ENCODE measurements at regions not wholly inside any gene's neighbourhood (a gene's known extent, or its start where the extent isn't known, plus 50 kb on each side); places are given as distances from the start of the nearest gene placed in this dataset.

DNA sequence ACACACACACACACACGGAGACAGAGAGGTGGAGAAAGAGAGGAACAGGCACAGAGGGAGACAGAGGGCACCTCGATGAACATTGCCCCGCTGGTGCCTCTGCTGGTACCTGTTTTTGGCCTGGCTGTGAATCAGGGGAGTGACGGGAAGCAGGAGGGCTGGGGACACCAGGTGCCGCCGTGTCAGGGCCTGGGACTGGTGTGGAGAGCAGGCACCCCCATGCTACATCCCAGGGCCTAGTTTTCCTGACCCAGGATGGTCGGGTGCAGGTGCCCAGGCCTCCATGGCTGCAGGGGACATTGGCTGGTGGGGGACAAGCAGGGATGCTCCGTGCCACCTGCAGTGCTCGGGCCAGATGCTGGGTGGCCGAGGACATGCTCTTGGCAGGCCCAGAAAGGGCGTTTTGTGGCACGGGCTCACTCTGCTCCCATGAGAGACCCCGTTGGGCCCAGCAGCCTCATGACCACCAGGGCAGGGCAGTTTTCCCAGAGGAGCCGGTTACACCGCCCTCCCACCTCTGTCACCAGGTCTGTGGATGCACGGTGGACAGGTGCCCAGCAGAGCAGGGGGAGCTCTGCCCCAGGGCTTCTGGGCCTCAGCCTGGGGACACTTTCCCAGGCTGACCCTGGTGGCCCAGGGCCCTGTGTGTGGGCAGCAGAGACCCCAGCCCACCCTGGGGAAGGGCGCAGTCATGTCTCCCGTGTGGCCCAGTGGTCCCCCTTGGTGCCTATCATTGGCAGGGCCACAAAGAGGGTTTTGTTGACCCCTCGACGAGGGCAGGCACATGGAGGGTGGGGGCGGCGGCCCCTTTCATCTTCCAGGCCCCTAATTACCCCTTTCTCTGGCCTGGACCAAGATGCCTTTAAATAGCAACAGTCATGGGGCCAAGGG, 207.5 kb upstream of the RTL1 start:
- no peak for DNase-seq (ENCODE audit: extremely low read depth in 1 of 11, low read depth in 9 of 11, low spot score in 4 of 11)

DNA sequence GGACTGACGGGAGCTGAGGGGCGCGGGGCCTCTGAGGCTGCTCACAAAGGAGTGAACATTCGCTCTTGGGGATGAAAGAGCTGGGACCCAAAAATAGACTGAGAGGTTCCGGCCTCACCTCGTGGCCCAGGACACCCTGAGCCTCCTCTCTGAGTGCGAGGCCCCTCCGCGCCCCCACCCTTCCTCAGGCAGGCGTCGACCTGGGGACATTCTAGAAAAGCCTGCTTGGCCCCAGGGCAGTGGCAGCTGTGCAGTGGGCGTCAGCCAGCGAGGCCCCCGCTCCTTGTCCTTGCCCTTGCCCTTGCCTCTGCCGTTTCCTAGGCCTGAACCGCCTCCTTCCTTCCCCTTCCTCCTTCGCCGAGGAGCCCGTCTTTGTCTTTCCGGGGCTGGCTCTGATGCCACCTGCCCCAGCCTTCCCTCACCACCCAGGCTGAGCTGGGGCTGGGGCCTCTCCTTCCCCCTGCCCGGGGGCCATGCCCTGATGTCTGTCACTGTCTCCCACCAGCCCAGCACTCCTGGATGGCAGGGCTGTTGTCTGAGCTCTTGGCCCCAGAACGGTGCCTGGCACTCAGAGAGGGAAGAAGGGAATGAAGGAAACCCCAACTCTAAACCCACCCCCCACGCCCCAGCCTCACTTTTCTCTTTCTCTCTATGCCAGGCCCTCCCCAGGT, 208.2 kb upstream of the RTL1 start:
- no peak for DNase-seq (ENCODE audit: extremely low read depth in 1 of 11, low read depth in 9 of 11, low spot score in 4 of 11)

DNA sequence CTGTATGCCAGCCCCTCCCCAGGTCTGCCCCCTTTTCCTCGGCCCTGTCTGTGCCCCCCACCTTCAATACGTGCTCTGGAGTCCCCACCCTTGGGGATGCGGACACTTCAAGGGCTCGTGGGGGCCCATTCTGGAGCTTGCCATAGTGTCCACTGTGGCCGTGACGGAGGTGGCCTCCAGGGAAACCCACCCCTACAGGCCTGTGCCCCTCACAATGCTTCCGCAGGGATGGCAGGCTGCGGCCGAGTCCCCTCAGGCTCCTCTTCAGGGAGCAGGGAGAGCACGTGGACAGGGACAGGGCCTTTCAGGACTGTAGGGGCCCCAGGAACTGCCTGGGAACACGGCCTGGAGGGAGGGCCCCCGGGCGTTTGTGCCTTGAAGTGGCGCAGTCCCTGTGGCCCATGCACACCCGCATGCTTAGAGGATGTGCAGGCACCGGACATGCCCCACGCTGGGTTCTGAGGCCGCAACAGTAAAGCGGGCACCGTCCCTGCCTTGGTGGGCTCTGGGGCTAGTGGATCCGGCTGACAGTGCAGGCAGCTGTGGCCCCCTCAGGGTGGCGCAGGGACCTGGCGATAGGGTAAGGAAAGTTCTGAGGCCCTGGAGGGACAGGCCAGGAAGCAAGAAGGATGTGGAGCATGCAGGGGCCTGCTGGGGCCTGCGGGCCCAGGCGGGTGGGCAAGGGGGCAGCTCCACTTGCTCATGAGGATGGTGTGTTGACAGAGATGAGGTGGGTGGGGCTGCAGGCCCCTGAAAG, 209.0 kb upstream of the RTL1 start:
- no peak for DNase-seq (ENCODE audit: extremely low read depth in 1 of 11, low read depth in 9 of 11, low spot score in 4 of 11)

DNA sequence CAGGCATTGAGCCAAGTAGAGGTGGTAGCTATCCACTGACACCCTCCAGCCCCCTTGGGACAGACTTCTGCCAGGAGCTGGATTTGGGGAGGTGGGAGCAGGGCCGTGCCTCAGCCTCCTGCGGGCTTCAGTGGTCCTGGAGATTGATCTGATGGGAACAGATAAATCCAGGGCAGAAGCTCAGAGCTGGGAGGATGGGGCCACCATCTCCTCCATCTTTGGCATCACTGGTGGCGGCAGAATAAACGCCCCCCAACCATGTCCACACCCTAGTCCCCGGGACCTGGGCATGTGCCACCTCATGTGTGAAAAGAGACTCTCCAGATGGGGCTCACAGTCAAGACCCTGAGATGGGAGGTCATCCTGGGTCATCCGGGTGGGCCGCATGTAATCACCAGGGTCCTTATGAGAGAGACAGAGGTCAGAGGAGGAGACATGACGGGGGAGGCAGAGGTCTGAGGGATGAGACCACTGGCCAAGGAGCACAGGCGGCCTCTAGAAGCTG, 209.6 kb upstream of the RTL1 start:
- DNase-seq (ENCODE audit: extremely low read depth in 1 of 11, low read depth in 9 of 11, low spot score in 4 of 11), result no peak

DNA sequence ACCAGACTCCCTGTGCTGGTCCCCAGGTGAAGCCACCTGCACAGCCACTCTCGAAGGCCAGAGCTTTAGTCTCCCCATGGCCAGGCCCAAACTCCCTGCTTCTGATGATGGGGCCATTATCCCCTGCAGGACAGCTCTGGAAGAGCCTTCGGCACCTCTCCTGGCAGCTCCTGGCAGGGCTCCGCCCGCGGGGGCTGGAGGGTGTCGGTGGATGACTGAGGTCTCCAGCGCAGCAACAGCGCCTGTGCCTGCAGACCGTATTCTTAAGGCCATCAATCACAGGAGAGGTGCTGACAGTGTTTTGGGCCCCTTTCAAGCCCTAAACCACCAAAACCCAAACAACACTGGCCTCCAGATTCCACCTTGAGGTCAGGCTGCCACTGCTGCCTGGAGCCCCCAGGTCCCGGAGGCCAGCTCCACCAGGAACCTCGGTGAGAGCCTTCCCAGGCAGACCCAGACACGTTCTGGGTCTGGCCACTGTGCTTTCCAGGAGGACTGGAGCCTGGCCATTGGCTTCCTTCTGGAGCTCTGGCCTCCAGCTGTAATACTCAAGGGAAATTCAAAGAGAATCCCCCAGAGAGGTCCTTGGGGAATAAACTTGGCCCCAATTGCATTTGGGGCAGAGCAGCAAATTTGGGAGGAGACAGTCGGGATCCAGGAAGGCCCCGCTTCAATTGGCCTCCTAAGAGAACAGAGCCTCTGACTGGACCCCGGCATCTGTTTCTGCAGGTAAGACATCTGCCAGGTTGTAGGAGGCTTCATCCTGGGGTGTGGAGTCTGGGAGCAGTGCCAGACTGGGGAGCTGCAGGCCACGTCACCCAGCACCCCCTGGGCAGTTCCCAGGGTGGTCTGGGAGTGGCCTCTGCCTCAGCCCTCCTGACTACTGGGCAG, 210.6 kb upstream of the RTL1 start:
- no peak for DNase-seq (ENCODE audit: extremely low read depth in 1 of 11, low read depth in 9 of 11, low spot score in 4 of 11)

GRCh38 chr14:101114726-101115515, 211.4 kb upstream of the RTL1 start:
- no peak for DNase-seq (ENCODE audit: extremely low read depth in 1 of 11, low read depth in 9 of 11, low spot score in 4 of 11)

GRCh38 chr14:101115652-101116051, 212.1 kb upstream of the RTL1 start:
- DNase-seq (ENCODE audit: extremely low read depth in 1 of 11, low read depth in 9 of 11, low spot score in 4 of 11), result no peak

- no peak for DNase-seq (ENCODE audit: extremely low read depth in 1 of 11, low read depth in 9 of 11, low spot score in 4 of 11)
Observed at GRCh38 chr14:101116065-101116464, 212.5 kb upstream of the RTL1 start.

DNA sequence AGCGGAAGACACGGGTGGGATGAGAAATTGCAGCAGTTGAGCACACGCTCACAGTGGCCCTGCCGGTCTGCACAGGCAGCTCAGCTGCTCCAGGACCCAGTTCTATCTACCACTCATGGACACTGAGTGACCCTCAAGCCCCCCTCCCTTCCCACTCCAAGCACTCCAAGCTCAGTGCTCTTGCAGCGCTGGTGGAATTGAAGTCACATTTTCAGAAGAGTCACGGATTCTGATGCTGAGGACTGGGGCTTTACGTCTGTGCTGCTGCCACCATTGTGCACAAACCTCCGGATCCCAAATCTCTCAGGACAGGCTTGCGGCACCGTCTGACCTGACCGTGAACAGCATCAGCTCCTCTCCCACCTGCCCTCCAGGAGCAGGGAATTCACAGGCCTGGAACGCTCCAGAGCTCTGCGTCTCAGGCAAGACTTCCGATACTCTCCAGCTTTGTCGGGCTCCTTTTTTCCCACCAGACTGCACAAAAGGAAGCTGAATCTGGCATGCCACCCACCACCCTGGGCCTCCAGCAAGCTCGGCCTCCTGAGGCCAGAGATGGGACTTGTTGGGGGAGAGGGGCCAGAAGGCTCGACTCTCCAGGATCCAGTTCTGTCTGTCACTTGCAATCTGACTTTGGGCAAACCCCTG, 213.1 kb upstream of the RTL1 start:
- DNase-seq (ENCODE audit: extremely low read depth in 1 of 11, low read depth in 9 of 11, low spot score in 4 of 11), result no peak

GRCh38 chr14:101117543-101117942, 214.0 kb upstream of the RTL1 start:
- no peak for DNase-seq (ENCODE audit: extremely low read depth in 1 of 11, low read depth in 9 of 11, low spot score in 4 of 11)

DNA sequence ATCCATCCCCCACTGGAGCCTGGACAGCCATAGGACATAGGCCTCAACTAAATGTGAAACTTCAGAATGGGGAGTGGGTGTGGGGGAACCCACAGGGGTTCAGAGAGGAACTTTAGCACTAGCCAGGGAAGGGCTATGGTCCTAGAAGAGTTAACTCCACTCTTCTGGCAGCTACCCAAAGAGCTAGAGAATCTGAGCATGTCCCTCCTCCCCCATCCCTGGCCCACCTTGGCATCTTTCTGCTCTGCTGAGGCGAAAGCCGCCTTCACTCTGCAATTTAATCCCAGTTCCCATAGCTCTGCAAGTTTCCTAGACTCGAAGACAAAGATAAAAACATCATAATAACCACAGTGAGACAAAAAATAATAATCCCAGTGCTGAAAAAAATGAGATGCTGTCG, 214.7 kb upstream of the RTL1 start:
- DNase-seq (ENCODE audit: extremely low read depth in 1 of 11, low read depth in 9 of 11, low spot score in 4 of 11), result no peak

- DNase-seq (ENCODE audit: extremely low read depth in 1 of 11, low read depth in 9 of 11, low spot score in 4 of 11), result no peak
Observed at GRCh38 chr14:101118746-101119591, 215.4 kb upstream of the RTL1 start.

DNA sequence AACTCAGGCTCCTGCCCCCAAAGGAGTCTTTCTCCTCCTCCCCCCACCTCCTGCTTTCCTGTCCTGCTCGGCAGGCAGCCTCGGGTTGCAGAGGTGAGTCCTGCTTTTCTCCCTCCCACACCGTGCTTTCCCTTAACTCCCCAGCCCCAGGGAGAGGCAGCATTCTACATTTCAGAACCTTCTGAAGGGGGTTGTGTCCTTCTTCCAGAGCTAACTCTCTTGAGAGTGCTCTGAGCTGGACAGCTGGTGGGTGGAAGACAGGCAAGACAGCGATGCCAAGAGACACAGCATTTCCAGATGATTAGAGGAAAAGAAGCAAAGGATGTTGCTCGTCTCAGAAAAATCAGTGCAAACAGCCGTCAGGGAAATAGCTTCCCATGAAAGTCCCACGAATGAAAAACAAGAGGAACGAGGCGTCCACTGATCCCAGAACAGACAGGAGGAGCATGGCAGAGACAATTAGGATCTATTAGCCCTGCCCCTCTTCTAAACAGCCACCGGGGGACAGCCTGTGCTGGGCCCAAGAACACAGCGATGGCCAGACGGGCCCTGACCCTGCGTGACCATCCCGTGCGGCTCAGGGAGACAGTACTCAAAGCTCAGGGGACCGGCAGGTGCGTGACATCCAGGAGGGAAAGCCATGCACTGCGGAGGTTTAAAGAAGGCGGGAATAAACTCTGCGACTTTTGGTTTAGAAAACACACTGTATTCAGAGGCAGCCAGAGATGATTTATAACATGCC, 216.5 kb upstream of the RTL1 start:
- no peak for DNase-seq (ENCODE audit: extremely low read depth in 1 of 11, low read depth in 9 of 11, low spot score in 4 of 11)

- DNase-seq (ENCODE audit: extremely low read depth in 1 of 11, low read depth in 9 of 11, low spot score in 4 of 11), result no peak
Observed at GRCh38 chr14:101120641-101121507, 217.4 kb upstream of the RTL1 start.

GRCh38 chr14:101121508-101122139, 218.1 kb upstream of the RTL1 start:
- no peak for DNase-seq (ENCODE audit: extremely low read depth in 1 of 11, low read depth in 9 of 11, low spot score in 4 of 11)

Measured in renal cortex interstitium (tissue), 11 donors.